ENCODE measurements at regions not wholly inside any gene's neighbourhood (a gene's known extent, or its start where the extent isn't known, plus 50 kb on each side); places are given as distances from the start of the nearest gene placed in this dataset.
A peak's percentile ranks its signal among the peaks of the same experiment; 100 is the strongest.

DNA sequence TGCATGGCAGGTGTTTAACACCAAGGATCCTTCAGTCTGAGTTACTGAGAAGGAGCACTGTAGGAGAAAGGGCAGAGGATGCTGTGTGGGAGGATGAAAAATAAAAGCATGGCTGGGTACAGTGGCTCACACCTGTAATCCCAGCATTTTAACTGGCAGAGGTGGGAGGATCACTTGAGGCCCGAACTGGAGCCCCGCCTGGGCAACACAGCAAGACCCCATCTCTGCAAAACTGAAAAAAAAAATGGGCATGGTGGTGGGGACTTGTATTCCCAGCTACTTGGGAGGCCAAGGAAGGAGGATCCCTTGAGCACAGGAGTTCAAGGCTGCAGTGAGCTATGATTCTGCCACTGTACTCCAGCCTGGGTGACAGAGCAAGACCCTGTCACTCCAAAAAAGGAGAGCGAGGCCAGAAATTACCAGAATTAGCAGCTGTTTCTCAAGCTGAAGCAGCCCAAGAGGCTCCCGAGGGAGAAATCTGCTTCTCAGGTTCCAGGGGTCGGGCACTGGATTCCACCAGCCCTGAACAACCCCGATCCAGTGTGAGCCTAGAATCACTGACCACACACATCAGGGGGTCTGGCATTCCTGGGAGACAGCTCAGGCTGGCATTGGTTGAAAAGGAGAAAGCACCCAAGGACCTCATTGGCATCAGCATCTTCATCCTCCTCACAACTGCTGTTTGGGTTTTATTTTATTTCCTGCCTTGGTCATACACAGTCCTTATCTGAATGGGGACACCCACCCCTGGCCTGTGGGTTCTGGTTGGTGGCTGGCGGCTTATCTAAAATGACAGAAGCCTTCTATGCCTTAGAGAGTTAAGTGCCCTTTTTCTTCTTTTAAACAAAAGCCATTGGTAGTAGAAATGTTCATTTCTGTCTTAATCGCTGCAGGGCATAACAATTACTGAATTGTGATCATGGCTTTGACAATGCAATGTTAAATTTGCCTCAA, 66.3 kb upstream of the TRIM2 start:
- DNase-seq (ENCODE audit: low spot score) = no peak

DNA sequence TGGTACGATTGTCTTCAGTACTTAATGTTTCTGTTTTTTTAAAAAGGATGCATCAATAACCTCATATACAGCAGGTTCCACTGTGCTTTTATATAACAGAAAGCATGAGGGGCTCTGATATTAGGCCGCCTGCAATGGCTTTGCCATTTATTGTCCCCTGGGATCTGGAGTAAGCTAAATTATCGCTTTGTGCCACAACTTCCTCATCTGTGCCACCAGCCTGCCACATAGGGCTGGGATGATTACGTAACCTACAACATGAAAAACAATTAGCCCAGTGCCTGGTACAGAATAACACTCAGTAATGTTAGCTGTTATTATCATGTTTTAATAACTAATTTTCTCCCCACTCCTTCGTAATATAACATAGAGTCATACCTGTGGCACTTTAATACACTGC, 65.5 kb upstream of the TRIM2 start:
- DNase-seq (ENCODE audit: low spot score) = no peak

DNA sequence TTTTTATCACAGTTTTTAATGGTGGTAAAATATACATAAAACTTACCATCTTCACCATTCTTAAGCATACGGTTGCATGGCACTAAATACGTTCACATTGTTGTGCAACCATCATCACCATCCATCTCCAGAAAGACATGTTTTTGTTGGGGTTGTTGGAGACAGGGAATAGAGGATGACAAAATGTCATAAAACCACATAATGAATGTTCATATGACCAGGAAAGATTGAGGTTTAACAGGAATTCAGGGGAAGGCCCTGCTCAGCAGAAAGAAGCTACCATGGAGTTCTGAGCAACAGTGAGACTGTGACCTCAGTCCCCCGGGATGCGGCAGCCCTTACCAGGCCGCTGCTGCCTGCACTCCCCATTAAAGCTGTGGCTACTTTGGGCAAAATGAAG, 63.9 kb upstream of the TRIM2 start:
- no peak for DNase-seq (ENCODE audit: low spot score)

DNA sequence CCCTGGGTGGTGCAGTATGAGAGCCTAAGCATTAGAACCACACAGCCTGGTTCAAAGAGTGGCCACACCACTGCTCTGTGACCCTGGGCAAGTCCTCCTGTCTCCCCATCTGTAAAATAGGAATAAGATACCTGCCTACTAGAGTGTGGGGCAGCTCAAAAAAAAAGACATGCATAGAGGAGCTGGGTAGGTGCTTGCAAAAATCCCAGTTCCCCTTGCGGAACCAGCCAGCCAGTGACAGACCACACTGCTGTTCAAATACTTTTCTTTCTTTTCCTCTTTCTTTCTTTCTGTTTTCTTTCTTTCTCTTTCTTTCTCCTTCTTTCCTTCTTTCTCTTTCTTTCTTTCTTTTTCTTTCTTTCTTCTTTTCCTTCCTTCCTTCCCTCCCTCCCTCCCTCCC, 63.0 kb upstream of the TRIM2 start:
- no peak for DNase-seq (ENCODE audit: low spot score)

DNA sequence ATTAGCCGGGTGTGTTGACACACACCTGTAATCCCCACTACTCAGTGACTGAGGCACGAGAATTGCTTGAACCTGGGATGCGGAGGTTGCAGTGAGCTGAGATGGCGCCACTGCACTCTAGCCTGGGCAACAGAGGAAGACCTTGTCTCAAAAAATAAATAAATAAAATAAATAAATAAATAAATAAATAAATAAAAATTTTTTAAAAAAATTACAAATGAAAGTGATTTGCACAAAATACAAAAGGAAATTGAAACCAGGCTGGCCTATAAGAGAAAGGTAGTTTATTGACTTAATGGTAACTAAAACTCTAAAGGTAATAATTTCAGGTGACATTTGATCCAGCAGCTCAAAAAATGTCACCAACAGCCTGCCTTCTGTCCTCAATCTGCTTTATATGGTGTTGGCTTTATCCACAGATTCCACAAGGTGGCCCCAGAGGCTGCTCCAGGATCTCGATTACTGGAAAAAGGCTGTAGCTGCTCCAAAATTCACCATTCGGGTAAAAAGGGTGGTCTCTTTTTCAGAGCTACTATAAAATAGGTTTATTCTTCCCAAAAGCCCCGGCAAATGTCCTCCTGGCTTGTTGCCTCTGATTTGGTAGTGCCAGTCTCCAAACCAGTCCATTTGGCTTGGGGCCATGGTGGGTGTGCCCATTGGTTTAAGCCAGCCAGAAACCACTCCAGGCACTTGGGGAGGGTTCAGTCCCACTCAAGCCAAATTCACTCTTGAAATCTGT, 61.4 kb upstream of the TRIM2 start:
- peak; percentile 70 for DNase-seq (ENCODE audit: low spot score)

DNA sequence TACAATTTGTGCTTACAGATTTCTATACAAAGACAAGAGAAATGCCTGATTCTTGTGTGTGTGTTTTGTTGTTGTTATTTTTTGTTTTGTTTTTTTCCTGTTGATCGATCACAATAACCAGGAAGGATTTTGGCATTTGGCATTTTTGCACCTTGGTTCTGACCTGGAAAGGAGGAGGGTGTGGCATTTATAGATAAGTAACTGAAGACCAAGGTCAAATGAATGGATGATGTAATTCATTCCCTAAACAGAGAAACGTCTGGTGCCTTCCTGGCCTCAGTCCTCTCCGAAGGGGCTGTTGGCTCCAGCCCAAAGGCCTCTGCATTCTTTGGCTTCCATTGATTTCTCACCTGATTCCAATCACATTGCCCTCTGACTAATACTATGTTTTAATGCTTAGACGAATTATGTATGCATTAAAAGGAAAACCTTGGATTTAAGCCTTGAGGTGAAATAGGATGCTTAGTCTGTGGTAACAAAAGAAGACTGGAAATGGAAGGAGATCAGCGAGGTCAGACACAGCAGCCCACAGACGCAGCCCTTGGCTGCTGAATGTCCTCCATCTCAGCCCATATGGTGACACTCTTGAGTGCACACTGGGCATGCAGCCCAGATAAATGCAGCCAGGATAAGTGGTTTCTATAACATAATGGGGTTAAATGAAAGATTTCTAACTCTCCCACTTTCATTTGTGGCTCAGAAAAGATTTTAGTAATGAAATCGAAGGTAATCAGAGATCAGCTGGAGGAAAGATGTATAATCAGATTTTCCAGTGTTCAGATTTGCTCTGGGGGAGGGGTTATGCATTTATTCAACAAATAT, 60.5 kb upstream of the TRIM2 start:
- DNase-seq (ENCODE audit: low spot score) = no peak

DNA sequence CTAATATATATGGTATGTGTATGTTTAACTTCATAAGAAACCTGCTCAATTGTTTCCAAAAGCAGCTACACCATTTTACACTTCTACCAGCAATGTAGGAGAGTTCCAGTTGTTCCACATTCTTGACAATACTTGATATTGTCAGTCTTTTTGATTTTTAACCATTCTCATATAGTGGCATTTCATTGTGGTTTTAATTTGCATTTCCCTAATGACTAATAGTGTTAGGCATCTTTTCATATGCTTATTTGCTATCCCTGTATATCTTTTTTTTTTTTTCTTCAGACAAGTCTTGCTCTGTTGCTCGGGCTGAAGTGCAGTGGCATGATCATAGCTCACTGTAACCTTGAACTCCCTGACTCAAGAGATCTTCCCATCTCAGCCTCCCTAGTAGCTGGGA, 58.2 kb upstream of the TRIM2 start:
- no peak for DNase-seq (ENCODE audit: low spot score)

DNA sequence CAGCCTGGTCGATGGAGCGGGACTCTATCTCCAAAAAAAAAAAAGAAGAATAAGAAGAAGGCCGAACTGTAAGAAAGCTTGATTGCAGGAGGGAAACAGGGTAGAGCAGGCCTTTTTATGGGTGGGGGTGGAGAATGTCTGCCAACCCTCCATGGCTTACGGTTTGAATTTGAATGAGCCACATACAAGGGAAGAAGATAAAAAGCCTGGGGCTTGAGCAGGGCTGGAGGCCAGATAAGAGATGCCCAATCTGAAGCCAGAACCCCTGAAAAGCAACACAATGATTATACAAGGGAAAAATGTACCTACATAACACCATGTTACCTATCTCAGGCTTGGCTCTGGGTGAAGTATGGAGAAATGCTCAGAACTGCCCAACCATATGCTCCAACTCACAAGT, 57.3 kb upstream of the TRIM2 start:
- DNase-seq (ENCODE audit: low spot score) = no peak

DNA sequence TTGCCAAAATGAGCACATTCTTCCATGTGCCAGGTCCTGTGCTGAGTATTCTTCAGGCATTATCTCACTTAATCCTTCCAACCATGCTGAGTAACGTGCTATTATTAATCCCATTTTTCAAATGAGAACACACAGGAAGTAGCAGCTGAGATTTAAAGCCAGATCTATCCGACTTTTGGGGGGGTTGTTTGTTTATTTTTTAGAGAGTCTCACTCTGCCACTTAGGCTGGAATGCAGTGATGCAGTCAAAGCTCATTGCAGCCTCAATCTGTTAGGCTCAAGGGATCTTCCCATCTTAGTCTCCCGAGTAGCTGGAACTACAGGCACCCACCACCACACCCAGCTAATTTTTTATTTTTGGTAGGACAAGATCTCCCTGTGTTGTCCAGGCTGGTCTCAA, 55.5 kb upstream of the TRIM2 start:
- no peak for DNase-seq (ENCODE audit: low spot score)

DNA sequence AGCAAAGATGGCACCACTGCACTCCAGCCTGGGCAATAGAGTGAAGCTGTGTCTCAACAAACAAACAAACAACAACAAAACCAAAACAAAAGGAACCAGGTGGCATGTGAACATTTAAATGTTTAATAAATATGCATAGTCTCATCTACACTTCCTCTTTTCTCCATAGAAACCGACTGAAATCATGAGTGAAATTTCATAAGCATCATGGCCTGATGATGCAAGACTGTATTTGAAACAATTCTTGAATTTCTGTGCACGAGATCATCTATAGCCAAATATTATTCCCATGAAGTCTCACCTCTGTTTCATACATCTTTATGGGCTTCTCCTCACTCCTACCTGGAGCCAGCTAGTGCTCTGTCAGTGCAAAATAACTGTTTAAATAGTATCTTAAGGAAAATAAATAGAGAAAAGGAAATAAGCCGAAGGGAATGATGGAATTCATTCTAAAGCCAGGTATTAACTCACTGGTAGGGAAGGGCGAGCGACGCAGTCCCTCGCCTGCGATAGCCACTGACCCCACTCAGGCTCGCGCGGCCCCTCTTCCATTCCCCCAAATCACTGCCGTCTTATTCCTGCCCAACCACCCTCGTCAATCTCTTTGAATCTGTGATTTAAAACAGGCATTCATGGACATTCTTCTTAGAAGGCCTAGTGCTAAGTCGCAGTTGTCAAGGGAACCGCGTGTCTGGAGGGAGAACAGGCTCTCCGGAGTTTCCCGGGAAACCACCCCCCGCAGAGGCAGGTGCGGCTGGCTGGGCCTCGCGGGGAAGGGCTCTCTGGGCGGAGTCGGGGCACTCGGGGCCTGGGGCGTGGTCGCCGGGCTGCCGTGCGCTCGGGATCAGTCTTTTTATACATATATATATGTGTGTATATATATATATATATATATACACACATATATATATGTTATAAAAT, 52.4 kb upstream of the TRIM2 start:
- peak; percentile 74 for DNase-seq (ENCODE audit: low spot score)

DNA sequence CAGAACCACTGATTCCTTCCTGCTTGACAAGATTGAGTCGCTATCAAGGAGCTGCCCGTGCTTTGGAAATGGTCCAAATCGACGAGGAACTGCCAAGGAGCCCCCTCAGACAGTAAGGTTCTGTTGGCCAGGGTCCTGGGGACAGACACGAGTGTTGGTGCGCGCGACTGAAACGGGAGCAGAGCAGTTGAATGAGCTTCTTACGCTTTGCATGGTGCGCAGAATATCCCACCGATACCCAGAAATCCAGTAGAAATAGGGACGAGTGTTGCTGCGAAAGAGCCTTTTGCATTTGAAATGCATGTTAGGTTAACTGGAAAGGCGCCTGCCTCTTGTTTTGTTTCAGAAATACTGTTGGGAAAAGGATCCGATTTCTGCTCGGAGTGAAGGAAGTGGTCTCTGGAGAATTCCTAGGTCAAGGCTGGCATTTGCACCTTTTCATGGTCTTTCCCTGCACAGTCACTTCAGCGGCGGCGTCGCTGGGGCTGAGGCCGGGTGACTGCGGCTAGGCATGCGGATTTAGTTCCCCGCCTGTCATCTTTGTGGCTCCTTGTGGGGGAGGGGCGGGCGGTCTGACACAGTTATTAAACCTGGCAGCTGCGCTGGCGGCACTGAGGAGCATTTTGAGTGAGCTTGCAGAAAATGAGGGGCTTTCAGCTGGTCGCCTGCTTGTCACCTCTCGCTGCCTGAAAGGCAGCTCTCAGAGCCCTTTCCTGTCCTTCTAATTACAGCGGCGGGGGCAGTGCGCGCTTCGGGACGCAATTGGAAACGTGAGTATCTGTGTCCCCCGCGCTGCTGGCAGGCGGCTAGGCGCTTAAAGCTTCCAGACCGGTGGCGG, 51.5 kb upstream of the TRIM2 start:
- DNase-seq (ENCODE audit: low spot score) = peak; percentile 68

DNA sequence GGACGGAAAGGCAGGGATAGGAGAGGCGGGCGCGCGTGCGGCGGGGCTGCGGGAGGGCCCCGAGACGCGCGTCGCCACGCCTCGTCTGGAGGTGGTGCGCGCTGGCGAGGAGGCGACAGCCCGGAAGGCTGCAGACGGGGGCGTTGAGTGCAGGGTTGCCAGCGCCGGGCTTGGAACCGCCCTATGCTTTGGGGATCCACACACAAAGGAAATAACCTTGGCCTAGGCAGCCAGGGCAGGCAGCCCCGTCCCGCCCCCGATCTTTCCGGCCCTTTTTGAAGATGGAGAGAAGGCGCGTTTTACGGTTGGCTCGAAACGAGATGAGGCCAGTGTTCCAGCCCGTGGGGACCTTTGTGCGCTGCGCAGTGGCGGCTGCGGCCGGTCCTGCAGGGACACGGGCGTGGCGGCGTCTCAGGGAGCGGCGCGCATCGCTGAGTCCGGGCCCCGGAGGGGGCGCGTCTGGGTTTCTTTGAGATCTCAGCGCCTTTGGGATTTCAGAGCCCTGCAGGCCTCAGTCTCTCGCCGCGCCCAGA, 50.8 kb upstream of the TRIM2 start:
- DNase-seq (ENCODE audit: low spot score) = peak; percentile 74

DNA sequence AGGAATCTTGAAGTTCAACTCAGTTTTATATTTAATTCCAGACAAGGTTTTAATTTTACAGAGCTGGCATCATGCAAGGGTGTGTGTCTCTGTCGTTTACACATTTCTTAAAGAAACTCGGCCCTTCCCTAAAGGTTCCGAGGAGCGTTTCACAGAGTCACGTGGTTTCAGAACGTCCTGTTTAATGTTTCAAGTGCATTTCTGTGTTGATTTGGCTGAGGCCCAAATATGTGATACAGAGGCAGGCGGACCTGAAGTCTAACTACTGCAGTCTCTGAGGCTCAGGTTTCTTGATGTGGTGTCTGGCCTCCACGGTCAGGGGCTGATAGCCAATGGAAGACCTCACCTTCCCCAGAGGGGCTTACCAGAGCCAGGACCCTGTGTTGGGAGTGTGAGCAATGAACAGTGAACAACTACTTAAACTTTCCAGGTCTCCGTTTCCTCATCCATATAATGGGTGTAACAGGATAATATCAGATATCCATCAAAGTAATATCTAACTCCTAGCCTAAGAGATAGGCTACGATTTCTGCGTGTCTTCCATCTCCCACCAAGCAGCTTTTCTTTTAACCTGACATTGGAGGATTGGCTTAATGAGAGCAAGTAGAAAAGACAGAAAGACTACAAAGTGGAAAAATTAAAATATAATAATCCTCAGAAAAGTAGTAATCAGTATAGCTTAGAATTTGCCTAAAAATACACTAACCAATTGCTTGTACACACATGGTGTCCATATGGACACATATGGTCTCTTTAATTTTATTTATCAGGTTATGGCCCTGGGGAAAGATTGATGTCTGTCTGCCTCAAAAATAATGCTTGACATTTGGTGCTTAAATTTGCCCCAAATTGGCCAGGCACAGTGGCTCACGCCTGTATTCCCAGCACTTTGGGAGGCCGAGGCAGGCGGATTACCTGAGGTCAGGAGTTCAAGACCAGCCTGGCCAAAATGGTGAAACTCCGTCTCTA, 50.0 kb upstream of the TRIM2 start:
- no peak for DNase-seq (ENCODE audit: low spot score)
